HS-27A (cell line): ENCODE measurements at regions not wholly inside any gene's neighbourhood (a gene's known extent, or its start where the extent isn't known, plus 50 kb on each side); places are given as distances from the start of the nearest gene placed in this dataset.
"Not testable (repeated sequence)": the region's sequence is repeated elsewhere in the genome, so short reads cannot be mapped to it uniquely, and the experiment has no call there.

Source experiments
- DNase-seq: peaks from one replicate; pipeline ENCODE4 v3.0.0-alpha.2; 2012; ENCODE audit warnings: low read depth, missing footprints

GRCh38 chr7:20083781-20084180, 133.4 kb downstream of the MACC1 start:
- DNase-seq = no peak

GRCh38 chr7:20079080-20079479, 138.1 kb downstream of the MACC1 start:
- DNase-seq = no peak

GRCh38 chr7:20076835-20077234, 140.3 kb downstream of the MACC1 start:
- no peak for DNase-seq

- no peak for DNase-seq
These were observed 141.0 kb downstream of the MACC1 start for GRCh38 chr7:20075992-20076820.

GRCh38 chr7:20075440-20075839, 141.7 kb downstream of the MACC1 start:
- DNase-seq = no peak

GRCh38 chr7:20068004-20068403, 149.2 kb downstream of the MACC1 start:
- not testable (repeated sequence) for DNase-seq

- no peak for DNase-seq
These were observed 152.0 kb downstream of the MACC1 start for GRCh38 chr7:20064974-20065862.

- DNase-seq = no peak
These were observed 152.8 kb downstream of the MACC1 start for GRCh38 chr7:20064181-20064970.

- DNase-seq = no peak
These were observed 153.5 kb downstream of the MACC1 start for GRCh38 chr7:20063644-20064043.

- DNase-seq = no peak
These were observed 154.3 kb downstream of the MACC1 start for GRCh38 chr7:20062932-20063331.

GRCh38 chr7:20053334-20054104, 163.7 kb downstream of the MACC1 start:
- DNase-seq = no peak

GRCh38 chr7:20050241-20050966, 166.8 kb downstream of the MACC1 start:
- no peak for DNase-seq

GRCh38 chr7:20038676-20039075, 178.5 kb downstream of the MACC1 start:
- DNase-seq = no peak

GRCh38 chr7:20035279-20035875, 181.8 kb downstream of the MACC1 start:
- no peak for DNase-seq

- no peak for DNase-seq
These were observed 183.4 kb downstream of the MACC1 start for GRCh38 chr7:20033621-20034400.

GRCh38 chr7:20032741-20033140, 184.4 kb downstream of the MACC1 start:
- DNase-seq = no peak

- no peak for DNase-seq
These were observed 186.2 kb downstream of the MACC1 start for GRCh38 chr7:20030915-20031362.

GRCh38 chr7:20030417-20030816, 186.8 kb downstream of the MACC1 start:
- no peak for DNase-seq

- no peak for DNase-seq
These were observed 190.4 kb downstream of the MACC1 start for GRCh38 chr7:20026762-20027161.
